Gastrocnemius medialis (tissue), 4 donors: ENCODE measurements at regions not wholly inside any gene's neighbourhood (a gene's known extent, or its start where the extent isn't known, plus 50 kb on each side); places are given as distances from the start of the nearest gene placed in this dataset.

Source experiments
- ATAC-seq, 2 donors: fragments of 150-250 bp; one replicate each; pipeline ENCODE4 v1.9.1; 2016
- DNase-seq, 2 donors: peaks; one replicate each; pipeline ENCODE4 v3.0.0-alpha.2; 2019
- H3K27ac ChIP-seq, 4 donors: fragments of 200-600 bp; sonication (generic); 1 replicate in 1 of 4; 2 replicates in 3 of 4; pipeline ENCODE4 v1.5.1; 2016 to 2018; ENCODE audit warnings: mild to moderate bottlenecking in 2 of 4, moderate library complexity in 1 of 4
- H3K27me3 ChIP-seq, 3 donors: fragments of 200-600 bp; sonication (generic) in 2 of 3; 1 replicate in 1 of 3; 2 replicates in 2 of 3; pipeline versions ENCODE4 v1.5.1 to v1.6.0; 2016 to 2019; ENCODE audit warnings: mild to moderate bottlenecking in 1 of 3, moderate library complexity in 1 of 3
- H3K36me3 ChIP-seq, 2 donors: fragments of 200-600 bp; sonication (generic) in 1 of 2; one replicate each; pipeline ENCODE4 v1.5.1; 2017 to 2018
- H3K4me1 ChIP-seq, 2 donors: fragments of 200-600 bp; sonication (generic) in 1 of 2; one replicate each; pipeline ENCODE4 v1.5.1; 2016 to 2017; ENCODE audit warnings: mild to moderate bottlenecking in 2 of 2
- H3K4me3 ChIP-seq, 4 donors: fragments of 200-600 bp; sonication (generic) in 3 of 4; 1 replicate in 1 of 4; 2 replicates in 3 of 4; pipeline ENCODE4 v1.5.1; 2016 to 2019; ENCODE audit warnings: mild to moderate bottlenecking in 2 of 4
- H3K9me3 ChIP-seq, 3 donors: fragments of 200-600 bp; sonication (generic) in 2 of 3; 1 replicate in 1 of 3; 2 replicates in 2 of 3; pipeline ENCODE4 v1.5.1; 2016 to 2019
- CTCF ChIP-seq, 5 experiments: fragments of 450-650 bp in 3 of 5; fragments of 200-600 bp in 2 of 5; sonication (generic) in 2 of 5; IDR thresholded peaks in 4 of 5; conservative IDR thresholded peaks in 1 of 5; 1 replicate in 4 of 5; 2 replicates in 1 of 5; pipeline ENCODE4 v1.5.1; 2016 to 2019; ENCODE audit warnings: antibody characterized with exemption in 5 of 5, mild to moderate bottlenecking in 3 of 5, moderate library complexity in 3 of 5
- POLR2A ChIP-seq, 2 donors: fragments of 450-650 bp; IDR thresholded peaks; one replicate each; pipeline ENCODE4 v1.6.1; 2017; ENCODE audit warnings: antibody characterized with exemption in 2 of 2, mild to moderate bottlenecking in 2 of 2, moderate library complexity in 2 of 2
- in situ Hi-C, 4 donors: fragments of 200-750 bp; cut with MboI; loops; one replicate each; pipeline versions ENCODE4 v1.15.0 to v1.8.0; 2017; ENCODE audit warnings: low sequenced_read_pairs in 4 of 4
- intact Hi-C: fragments of 100-400 bp; cut with DNase I; formaldehyde crosslinking; loops from one replicate; pipeline ENCODE4 v1.15.1; 2023; ENCODE audit warnings: low total_unique reads

GRCh38 chr13:107200491-107200890 lies 632.6 kb upstream of the ARGLU1 start:
- no peak for TF ChIP-seq CTCF (IDR thresholded peaks at IDR 0.05 in 4 of 5, conservative IDR thresholded peaks at IDR 0.05 in 1 of 5)
- TF ChIP-seq POLR2A (IDR thresholded peaks at IDR 0.05) = no peak
- intact Hi-C loops = no loop called here
- in situ Hi-C loops = loop anchor here in 2 of 4 donors (25.0 kb wide), 2 partner anchors 462 to 962 kb away; no protein-coding TSS in a partner anchor

GRCh38 chr13:107192289-107192688 lies 624.4 kb upstream of the ARGLU1 start:
- no peak for ATAC-seq
- H3K36me3 ChIP-seq = no peaks in the 10 kb centered on the region
- H3K27ac ChIP-seq = no peak overlapping the region
- TF ChIP-seq POLR2A (IDR thresholded peaks at IDR 0.05) (no peak), CTCF (IDR thresholded peaks at IDR 0.05 in 4 of 5, conservative IDR thresholded peaks at IDR 0.05 in 1 of 5) (no peak)
- H3K4me3 ChIP-seq = no peak overlapping the region
- in situ Hi-C loops = no loop called here
- intact Hi-C loops = no loop called here
- H3K4me1 ChIP-seq = no peaks in the 10 kb centered on the region
- no peaks in the 10 kb centered on the region for H3K27me3 ChIP-seq
- no peak for DNase-seq
- H3K9me3 ChIP-seq = no peaks in the 10 kb centered on the region

More at GRCh38 chr13:107200491-107200890, 632.6 kb upstream of the ARGLU1 start:
- Histone ChIP-seq H3K27me3 (no peaks in the 10 kb centered on the region), H3K9me3 (no peaks in the 10 kb centered on the region), H3K36me3 (no peaks in the 10 kb centered on the region), H3K4me1 (peaks cover 0 to under 1% of the 10 kb centered on the region in 2 donors), H3K4me3 (no peak overlapping the region), H3K27ac (no peak overlapping the region)
- DNase-seq = no peak
- ATAC-seq = no peak

- Histone ChIP-seq H3K27me3 (no peaks in the 10 kb centered on the region), H3K9me3 (no peaks in the 10 kb centered on the region), H3K4me3 (no peak overlapping the region), H3K27ac (no peak overlapping the region), H3K4me1 (no peaks in the 10 kb centered on the region), H3K36me3 (no peaks in the 10 kb centered on the region)
- no peak for DNase-seq
- in situ Hi-C loops = no loop called here
- intact Hi-C loops = no loop called here
- ATAC-seq = no peak
- TF ChIP-seq POLR2A (IDR thresholded peaks at IDR 0.05) = no peak
- no peak for TF ChIP-seq CTCF (IDR thresholded peaks at IDR 0.05 in 4 of 5, conservative IDR thresholded peaks at IDR 0.05 in 1 of 5)
Observed at GRCh38 chr13:107190065-107190464, 622.1 kb upstream of the ARGLU1 start.

GRCh38 chr13:107185889-107186288 lies 618.0 kb upstream of the ARGLU1 start:
- TF ChIP-seq CTCF (IDR thresholded peaks at IDR 0.05 in 4 of 5, conservative IDR thresholded peaks at IDR 0.05 in 1 of 5) = no peak
- TF ChIP-seq POLR2A (IDR thresholded peaks at IDR 0.05) = no peak
- Histone ChIP-seq H3K4me1 (no peaks in the 10 kb centered on the region), H3K9me3 (no peaks in the 10 kb centered on the region), H3K36me3 (no peaks in the 10 kb centered on the region), H3K27me3 (no peaks in the 10 kb centered on the region), H3K4me3 (no peak overlapping the region), H3K27ac (no peak overlapping the region)
- DNase-seq (no peak), ATAC-seq (no peak)
- in situ Hi-C loops (no loop called here), intact Hi-C loops (no loop called here)

- in situ Hi-C loops (no loop called here), intact Hi-C loops (no loop called here)
- H3K36me3 ChIP-seq = no peaks in the 10 kb centered on the region
- H3K27ac ChIP-seq = no peak overlapping the region
- no peak for ATAC-seq
- no peak overlapping the region for H3K4me3 ChIP-seq
- no peaks in the 10 kb centered on the region for H3K9me3 ChIP-seq
- TF ChIP-seq POLR2A (IDR thresholded peaks at IDR 0.05) (no peak), CTCF (IDR thresholded peaks at IDR 0.05 in 4 of 5, conservative IDR thresholded peaks at IDR 0.05 in 1 of 5) (no peak)
- no peaks in the 10 kb centered on the region for H3K4me1 ChIP-seq
- no peak for DNase-seq
- H3K27me3 ChIP-seq = no peaks in the 10 kb centered on the region
Observed at GRCh38 chr13:107170270-107170931, 602.5 kb upstream of the ARGLU1 start.
